RPMI7951 (cell line): ENCODE measurements at regions not wholly inside any gene's neighbourhood (a gene's known extent, or its start where the extent isn't known, plus 50 kb on each side); places are given as distances from the start of the nearest gene placed in this dataset.
"Not testable (repeated sequence)": the region's sequence is repeated elsewhere in the genome, so short reads cannot be mapped to it uniquely, and the experiment has no call there.

Experiments
- DNase-seq: peaks from one replicate; pipeline ENCODE4 v3.0.0-alpha.2; 2012; ENCODE audit warnings: low read depth

DNA sequence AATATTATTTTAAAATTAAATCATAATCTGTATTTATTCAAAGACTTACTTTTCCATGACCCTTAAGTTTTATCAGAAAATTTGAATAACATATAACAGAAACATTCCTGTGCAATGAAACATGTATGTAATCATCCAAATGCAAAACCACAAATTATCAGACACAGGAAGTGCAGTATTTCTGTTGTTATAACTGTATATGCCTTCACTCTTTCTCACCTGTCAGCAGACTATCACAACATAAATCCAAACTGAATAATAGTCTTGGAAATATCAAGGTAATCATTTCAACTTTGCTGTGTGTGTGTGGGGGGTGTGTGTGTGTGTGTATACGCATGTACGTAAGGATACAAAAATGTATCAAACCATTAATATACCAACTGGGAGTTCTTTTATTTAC lies 285.9 kb downstream of the SLC7A11 start:
- no peak for DNase-seq

DNA sequence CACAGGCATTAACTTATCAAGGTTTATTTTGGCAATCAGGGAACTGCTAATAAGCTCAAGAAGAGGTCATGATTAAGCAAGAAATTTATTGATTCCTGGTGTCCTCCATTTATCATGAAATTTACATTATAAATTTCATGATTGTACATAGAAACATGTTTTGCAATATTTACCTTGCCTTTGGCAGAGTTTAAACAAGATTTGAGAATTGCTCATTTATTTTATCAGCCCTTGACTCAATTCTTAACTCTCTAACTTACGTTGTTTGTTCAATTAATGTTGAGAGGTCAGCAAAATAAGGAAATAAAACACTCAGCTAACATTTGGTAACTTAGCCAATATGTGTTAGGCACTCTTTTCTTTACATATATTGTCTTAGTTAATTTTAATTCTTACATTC lies 286.6 kb downstream of the SLC7A11 start:
- DNase-seq = no peak

DNA sequence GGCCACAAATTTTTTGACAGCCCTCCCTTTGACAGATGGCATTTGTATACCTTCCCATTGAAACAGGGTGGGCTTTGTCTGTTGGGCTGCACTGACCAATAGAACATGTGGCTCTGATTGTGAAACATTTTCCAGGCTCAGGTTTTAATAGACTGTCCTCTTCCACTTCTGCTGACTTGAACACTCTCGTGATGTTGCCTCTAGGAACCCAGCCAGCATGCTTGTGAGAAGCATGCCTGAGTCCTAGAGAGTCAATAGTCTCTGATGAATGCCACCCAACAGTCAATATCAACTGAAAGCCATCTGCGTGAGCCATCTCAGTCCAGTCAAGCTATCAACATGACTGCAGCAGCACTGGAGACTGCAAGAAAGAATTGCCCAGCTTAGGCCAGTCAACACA lies 290.0 kb downstream of the SLC7A11 start:
- DNase-seq = no peak

DNA sequence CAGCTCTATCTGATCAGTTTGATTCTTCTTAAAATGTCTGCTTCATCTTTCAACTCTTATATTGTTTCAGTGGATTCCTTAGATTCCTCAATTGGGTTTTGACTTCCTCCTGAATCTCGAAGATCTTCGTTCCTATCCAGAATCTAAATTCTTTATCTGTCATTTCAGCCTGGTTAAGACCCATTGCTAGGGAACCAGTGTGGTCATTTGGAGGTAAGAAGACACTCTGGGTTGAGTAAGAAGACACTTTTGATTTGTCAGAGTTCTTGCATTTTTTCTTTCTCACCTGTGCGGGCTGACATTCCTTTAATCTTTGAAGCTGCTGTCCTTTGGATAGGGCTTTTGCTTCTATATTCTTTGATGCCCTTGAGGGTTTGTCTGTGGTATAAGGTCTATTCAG lies 291.9 kb downstream of the SLC7A11 start:
- no peak for DNase-seq

DNA sequence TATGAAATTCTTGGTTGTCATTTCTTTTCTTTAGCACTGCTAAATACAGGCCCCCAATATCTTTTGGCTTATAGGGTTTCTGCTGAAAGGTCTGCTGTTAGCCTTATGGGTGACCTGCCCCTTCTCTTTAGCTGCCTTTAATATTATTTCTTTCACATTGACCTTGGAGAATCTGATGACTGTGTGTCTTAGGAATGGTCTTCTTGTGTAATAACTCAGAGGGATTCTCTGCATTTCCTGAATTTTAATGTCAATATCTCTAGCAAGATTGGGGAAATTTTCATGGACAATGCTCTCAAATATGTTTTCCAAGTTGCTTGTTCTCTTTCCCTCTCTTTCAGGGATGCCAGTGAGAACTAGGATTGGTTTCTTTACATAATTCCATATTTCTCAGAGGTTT lies 292.4 kb downstream of the SLC7A11 start:
- DNase-seq = no peak

DNA sequence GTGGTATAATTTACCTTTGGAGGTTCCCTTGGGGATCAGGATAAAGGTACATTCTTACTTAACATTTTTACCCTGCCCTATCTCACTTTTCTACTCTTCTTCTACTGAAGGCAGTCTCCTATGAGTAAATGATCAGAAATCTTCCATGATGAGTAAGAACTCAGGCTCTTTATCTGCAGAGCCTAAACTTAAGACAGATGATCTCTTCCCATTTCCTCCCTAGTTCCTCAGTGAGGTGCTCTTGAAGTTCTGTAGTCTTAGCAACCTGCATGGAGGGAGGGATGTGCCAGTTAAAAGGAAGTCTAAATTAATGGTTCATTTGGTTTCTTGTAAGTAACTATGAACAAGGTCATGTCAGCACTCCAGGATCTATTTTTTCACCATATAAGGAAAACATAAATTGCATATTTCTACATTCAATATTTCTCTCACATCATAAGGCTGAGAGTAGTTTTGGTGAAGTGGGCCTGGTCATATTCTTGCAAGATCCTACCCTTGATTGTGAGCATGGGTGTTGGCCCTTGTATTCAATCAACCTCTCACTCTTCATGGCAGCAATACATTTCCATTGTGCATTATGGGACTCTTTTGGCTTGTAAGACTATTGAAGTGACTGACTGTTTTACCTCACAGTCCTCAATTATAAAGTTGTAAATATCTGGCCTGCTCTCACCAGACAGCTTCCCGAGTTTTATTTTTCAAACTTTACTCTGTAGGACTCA lies 295.5 kb downstream of the SLC7A11 start:
- no peak for DNase-seq

DNA sequence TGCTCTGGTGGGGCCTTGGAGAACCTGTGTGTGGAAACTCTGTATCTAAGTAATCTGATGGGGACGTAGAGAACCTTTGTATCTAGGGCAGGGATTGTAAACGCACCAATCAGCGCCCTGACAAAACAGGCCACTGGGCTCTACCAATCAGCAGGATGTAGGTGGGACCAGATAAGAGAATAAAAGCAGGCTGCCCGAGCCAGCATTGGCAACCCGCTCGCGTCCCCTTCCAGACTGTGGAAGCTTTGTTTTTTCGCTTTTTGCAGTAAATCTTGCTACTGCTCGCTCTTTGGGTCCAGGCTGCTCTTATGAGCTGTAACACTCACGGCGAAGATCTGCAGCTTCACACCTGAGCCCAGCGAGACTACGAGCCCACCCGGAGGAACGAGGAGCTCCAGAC lies 299.3 kb downstream of the SLC7A11 start:
- not testable (repeated sequence) for DNase-seq

DNA sequence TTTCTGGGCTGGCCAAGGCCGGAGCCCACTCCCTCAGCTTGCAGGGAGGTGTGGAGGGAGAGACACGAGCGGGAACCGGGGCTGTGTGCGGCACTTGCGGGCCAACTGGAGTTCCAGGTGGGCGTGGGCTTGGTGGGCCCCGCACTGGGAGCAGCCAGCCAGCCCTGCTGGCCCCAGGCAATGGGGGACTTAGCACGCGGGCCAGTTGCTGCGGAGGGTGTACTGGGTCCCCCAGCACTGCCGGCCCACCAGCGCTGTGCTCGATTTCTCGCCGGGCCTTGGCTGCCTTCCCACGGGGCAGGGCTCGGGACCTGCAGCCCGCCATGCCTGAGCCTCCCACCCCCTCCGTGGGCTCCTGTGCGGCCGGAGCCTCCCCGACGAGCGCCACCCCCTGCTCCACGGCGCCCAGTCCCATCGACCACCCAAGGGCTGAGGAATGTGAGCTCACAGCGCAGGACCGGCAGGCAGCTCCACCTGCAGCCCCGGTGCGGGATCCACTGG lies 300.1 kb downstream of the SLC7A11 start:
- DNase-seq = not testable (repeated sequence)

DNA sequence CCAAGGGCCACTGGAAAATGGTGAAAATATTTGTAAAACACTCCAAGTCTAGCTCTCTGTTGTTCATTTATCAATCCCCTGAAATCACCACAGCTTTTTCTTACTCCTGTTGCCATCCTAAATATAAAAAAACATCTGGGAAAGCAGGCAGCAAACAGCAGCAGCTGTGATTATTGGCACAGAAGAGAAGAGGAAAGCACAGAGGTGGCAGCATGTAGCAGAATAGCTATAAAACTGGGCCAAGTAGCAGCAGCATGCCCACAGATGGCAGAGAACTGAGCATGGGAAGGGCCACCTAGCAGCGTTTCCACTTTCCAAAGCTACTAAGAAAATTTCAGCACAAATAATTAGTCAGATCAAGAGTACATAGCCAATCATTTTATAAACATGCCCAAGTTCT lies 307.2 kb downstream of the SLC7A11 start:
- no peak for DNase-seq

DNA sequence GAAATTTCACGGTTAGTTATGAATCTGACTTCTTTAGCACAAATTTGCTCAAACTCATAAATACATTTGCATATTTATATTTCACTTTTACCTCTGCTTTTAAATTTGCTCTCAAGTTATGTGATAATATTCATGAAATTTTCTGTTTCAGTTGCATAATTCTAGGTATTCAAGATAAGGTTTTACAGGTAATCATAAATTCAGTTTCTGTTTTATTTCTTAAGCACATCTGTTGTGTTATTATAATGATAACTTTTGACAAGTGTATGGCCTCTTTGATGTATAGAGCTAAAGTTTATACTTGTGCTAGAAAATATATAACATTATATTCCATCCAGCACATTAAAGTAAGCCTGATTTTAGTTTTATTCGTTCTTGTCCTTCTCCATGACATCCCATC lies 308.1 kb downstream of the SLC7A11 start:
- no peak for DNase-seq

DNA sequence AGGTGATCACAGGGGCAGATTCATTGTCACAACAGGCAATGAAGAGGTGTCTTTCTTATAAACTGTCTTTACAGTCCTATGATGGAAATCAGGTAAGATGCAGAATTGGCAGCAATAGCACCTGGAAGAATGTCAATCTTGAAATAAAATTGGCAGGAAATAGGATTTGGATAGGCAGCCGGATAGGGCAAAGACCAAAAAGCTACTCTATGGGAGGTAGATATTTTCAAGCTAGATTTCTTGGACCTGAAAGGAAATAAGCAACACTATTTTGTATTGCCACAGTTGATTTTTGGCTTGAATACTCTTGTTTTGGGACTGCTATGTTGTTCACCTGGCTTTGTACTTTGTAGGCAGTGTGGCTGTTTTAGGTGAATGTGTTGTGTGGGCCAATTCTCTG lies 314.2 kb downstream of the SLC7A11 start:
- no peak for DNase-seq

DNA sequence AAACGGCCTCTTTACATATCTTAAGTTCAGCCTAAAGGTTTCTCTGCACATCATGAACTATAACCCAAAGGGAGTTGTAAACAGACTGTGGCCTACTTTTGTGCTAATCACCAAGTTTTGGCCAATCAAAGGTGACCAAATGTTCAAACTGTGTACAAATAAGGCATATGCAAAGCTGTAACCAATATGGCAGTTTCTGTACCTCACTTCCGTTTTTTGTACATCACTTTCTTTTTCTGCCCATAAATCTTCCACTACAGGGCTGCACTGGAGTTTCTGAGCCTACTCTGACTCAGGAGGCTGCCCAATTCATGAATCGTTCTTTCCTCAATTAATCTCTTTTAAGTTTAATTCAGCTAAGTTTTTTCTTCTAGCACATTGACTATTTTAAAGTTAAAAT lies 318.7 kb downstream of the SLC7A11 start:
- no peak for DNase-seq

DNA sequence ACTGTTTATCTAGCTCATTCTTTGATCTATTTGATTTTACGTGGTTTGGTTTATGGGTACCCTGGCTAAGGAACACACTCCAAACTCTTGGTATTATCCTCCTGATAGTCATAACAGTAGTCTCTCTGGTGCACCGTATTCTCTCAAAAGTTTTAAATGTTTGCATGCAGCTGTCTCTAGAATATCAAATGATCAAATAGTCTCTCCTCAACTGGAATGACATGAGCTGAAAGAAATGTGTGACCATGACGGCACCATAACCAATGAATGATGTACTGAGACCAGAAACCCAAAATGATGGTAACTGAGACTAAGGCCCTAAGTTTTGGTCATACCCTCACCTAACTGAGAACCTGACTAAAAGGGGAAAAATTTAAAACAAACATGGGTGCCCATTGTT lies 319.4 kb downstream of the SLC7A11 start:
- no peak for DNase-seq

DNA sequence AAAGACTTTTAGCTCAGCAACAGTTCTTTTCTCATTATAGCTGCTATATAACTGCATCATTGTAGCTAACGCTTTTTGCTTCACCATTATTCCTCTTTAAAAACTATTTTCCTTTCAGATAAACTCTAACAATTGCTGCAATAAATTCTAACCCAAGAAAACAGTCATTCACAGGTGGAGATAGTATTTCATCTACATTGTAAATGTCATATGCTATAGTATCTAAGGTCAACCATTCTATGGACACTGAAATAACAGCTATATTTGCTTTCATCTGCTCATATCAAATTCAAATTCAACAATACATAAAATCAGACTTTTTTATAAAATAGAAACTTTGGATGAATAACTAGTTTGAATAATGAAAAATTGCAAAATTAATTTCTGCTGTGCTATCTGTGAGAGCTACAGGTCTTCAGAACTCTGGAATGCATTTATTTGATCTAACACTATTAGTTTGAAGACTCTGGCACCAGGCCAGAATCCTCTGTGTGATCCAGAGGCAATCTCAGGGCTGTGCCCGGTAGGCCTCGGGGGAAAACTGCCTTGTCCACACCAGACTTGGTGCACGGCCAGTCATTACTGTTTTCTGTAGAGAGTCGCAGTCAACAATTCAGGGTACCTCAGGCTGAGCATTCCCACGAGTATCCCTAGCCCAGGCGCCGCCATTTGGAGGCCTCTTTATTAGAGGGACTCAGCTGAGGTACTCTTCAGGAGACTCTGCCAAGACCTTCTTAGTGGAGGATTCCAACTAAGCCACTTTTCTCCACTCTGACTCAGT lies 332.4 kb downstream of the SLC7A11 start:
- DNase-seq = peak; percentile 8

DNA sequence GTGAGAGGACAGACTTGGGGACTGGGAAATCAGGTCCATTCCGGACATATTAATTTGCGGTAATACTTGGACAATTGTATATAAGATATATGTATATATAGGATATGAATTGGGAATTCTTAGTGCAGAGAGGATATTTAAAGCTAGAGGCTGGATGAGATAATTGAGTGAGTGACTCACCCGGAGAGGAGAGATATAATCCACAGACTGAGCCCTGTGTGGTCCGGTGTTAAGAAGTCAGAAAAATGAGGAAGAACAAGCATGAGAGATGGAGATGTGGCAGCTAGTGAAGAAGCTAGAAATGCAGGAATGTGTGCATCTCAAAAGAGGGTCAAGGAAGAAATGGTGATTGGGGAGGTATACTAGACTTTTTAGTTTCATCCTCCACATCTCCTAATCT lies 336.2 kb downstream of the SLC7A11 start:
- no peak for DNase-seq

DNA sequence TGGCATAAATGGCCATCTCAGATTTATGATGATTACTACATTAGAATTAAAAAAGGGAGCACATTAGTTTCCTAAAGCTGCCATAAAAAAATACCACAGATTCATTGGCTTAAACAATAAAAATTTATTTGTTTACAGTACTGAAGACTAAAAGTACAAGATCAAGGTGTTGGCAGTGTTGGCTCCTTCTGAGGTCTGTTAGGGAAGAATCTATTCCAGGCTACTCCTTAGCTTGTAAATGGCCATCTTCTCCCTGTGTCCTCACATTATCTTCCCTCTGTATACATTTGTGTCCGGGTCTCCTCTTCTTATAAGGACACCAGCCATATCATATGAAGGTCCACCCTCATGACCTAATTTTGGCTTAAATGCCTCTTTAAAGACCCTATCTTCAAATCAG lies 341.0 kb downstream of the SLC7A11 start:
- no peak for DNase-seq

DNA sequence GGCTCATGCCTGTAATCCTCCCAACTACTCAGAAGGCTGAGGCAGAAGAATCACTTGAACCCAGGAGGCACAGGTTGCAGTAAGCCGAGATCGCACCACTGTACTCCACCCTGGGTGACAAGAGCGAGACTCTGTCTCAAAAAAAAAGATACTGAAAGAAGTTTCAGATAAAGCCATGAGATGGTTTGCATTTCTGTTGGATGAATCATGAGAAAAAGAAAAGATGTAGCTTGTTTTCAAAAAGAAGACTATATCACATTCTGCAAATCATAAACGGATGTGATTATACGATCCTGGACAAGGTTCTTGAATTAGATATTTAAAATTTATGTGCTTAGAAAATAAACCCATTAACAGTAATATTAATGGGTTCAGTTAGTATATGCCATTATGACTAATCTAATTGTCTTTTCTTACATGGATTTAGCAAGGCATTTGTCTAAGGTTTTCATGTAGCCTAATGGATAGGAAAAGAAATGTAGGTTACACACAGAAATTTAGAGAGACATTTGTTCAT lies 345.9 kb downstream of the SLC7A11 start:
- no peak for DNase-seq

DNA sequence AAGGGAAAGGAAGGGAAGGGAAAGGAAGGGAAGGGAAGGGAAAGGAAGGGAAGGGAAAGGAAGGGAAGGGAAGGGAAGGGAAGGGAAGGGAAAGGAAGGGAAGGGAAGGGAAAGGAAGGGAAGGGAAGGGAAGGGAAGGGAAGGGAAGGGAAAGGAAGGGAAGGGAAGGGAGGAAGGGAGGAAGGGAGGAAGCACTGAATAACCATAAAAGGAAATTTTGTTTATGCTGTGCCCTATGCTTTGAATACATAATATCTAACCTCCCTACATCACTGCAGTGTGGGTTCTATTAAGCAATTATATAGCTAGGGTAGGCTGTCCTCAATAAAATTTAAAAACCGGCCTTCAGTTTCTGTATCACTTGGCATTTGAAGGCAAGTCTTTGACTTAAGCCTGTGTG lies 346.6 kb downstream of the SLC7A11 start:
- DNase-seq = not testable (repeated sequence)

DNA sequence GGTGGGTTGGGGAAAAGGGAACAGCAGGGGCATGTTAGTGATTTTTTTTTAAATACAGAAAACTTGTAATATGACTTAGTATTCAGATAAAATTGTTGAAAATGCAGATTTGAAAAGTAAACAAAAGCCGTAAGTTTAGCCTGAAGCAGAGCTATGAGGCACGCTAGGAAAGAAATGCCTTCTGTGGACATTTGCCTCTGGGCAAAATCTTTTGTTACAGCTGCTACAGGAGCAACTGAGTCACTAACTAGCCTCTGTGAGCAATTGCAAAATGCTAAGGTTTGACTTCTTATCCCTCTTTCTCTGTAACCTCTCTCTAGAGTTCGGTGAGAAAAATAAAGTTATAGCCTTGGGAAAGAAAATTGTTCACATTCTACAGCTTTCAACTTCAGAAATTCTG lies 350.0 kb downstream of the SLC7A11 start:
- DNase-seq = peak; percentile 10

DNA sequence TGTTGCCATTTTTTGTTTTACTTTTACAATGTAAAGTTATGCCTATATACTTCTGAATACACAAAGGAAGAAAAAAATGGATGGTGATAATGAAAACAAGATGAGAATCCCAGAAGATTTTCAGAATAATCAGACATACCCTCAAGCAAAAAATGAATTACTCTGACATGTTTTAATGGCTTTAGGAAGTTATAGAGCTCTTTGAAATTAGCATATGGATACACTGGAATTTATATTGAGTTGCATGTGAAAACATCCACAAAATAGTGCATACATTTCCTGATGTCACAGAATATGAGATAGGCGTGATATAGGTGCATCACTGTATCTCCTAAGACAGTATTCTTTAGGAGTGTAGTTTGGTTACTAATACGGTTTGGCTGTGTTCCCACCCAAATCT lies 351.3 kb downstream of the SLC7A11 start:
- DNase-seq = no peak

DNA sequence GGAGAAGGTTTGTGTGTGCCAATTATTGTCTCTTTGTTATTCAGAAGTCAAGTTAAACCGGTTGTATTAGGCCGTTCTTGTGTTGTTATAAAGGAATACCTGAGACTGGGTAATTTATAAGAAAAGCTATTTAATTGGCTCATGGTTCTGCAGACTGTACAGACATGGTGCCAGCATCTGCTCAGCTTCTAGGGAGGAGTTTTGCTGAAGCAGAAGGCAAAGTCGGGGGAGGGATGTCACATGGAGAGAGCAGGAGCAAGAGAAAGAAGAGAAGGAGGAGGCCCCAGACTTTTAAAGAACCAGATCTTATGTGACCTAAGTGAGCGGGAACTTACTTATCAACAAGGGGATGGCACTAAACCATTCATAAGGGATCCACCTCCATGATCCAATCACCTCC lies 349.3 kb upstream of the PCDH18 start:
- DNase-seq = no peak

DNA sequence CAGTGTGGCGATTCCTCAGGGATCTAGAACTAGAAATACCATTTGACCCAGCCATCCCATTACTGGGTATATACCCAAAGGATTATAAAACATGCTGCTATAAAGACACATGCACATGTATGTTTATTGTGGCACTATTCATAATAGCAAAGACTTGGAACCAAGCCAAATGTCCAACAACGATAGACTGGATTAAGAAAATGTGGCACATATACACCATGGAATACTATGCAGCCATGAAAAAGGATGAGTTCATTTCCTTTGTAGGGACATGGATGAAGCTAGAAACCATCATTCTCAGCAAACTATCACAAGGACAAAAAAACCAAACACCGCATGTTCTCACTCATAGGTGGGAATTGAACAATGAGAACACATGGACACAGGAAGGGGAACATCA lies 335.8 kb upstream of the PCDH18 start:
- not testable (repeated sequence) for DNase-seq

DNA sequence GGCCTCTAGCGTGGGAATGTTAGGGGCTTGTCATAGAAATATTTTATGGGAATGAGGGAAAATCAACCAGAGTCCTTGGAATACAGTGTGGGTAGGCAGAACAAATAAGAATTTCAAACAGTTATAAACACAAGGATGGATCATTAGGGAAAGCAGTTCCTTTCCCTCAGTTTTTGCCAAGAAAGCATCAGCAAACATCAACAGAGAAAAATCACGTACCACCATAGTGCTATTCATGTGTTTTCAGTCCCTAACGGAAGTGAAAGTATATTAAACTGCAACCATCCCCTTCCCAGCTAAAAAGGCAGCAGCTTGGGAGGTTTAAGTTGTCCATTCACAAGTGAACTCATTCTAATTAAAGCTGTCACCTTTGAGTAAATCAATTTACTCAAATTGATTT lies 334.4 kb upstream of the PCDH18 start:
- no peak for DNase-seq
